ENCODE measurements at regions not wholly inside any gene's neighbourhood (a gene's known extent, or its start where the extent isn't known, plus 50 kb on each side); places are given as distances from the start of the nearest gene placed in this dataset.

DNA sequence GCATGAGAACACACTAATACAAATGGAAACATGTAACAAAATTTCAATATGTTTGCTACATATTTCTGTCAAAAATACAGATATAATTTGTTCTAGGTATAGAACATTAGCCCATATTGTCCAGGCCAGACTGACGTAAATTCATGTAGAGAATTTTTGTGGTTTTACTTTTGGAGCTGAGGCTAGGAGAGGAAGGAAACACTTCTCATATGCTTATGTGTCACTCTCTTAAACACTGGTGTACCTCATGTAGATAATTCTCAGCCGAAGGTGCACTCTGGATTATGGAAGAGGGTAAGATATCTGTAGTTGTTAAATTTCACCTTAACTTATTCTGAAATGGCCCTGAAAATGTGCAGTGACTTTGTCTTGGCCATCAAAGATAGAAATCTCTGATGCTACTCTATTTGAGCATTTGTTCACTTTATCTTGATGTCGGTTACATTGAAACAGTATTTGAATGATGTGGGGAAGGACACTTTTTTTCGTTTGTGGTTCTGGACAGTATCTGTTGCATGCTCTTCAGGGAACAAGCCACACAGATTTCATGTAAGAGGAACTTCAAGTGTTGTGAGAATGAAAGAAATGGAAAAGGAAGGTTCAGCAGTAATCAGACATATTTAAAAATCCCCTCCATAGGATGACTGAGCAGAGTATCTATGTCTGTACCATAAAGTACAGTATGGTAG lies 202.7 kb downstream of the SPATA31D1 start:
- no peak for DNase-seq (ENCODE audit: low read depth)
- TF ChIP-seq, protein P1, sequence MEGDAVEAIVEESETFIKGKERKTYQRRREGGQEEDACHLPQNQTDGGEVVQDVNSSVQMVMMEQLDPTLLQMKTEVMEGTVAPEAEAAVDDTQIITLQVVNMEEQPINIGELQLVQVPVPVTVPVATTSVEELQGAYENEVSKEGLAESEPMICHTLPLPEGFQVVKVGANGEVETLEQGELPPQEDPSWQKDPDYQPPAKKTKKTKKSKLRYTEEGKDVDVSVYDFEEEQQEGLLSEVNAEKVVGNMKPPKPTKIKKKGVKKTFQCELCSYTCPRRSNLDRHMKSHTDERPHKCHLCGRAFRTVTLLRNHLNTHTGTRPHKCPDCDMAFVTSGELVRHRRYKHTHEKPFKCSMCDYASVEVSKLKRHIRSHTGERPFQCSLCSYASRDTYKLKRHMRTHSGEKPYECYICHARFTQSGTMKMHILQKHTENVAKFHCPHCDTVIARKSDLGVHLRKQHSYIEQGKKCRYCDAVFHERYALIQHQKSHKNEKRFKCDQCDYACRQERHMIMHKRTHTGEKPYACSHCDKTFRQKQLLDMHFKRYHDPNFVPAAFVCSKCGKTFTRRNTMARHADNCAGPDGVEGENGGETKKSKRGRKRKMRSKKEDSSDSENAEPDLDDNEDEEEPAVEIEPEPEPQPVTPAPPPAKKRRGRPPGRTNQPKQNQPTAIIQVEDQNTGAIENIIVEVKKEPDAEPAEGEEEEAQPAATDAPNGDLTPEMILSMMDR (IDR thresholded peaks at IDR 0.05; ENCODE audit: insufficient read depth, low read length, severe bottlenecking) = no peak
- FAIRE-seq = no peak
- Histone ChIP-seq H3K36me3 (ENCODE audit: control insufficient read depth, insufficient read depth, low read length) (no peaks in the 10 kb centered on the region), H3K27me3 (ENCODE audit: control insufficient read depth, insufficient read depth, low read length) (no peaks in the 10 kb centered on the region), H3K4me3 (ENCODE audit: low read depth, low read length) (no peak overlapping the region)

DNA sequence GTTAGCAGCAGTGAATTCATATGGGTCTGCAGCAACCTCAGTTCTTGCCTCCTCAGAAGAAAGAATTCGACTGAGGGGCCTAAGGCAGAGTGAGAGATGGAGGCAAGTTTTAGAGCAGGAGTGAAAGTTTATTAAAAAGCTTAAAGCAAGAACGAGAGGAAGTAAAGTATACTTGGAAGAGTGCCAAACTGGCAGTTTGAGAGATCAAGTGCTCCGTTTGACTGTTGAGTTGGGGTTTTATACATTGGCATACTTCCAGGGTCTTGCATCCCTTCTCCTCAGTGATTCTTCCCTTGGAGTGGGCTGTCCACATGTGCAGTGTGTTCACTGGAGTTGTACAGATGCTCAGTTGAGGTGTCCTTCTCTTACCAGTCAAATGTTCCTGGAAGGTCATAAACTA lies 203.6 kb downstream of the SPATA31D1 start:
- TF ChIP-seq, protein P1 (IDR thresholded peaks at IDR 0.05; ENCODE audit: insufficient read depth, low read length, severe bottlenecking) = no peak
- no peak for DNase-seq (ENCODE audit: low read depth)
- H3K36me3 ChIP-seq (ENCODE audit: control insufficient read depth, insufficient read depth, low read length) = no peaks in the 10 kb centered on the region
- H3K27me3 ChIP-seq (ENCODE audit: control insufficient read depth, insufficient read depth, low read length) = no peaks in the 10 kb centered on the region
- no peak overlapping the region for H3K4me3 ChIP-seq (ENCODE audit: low read depth, low read length)
- FAIRE-seq = no peak

DNA sequence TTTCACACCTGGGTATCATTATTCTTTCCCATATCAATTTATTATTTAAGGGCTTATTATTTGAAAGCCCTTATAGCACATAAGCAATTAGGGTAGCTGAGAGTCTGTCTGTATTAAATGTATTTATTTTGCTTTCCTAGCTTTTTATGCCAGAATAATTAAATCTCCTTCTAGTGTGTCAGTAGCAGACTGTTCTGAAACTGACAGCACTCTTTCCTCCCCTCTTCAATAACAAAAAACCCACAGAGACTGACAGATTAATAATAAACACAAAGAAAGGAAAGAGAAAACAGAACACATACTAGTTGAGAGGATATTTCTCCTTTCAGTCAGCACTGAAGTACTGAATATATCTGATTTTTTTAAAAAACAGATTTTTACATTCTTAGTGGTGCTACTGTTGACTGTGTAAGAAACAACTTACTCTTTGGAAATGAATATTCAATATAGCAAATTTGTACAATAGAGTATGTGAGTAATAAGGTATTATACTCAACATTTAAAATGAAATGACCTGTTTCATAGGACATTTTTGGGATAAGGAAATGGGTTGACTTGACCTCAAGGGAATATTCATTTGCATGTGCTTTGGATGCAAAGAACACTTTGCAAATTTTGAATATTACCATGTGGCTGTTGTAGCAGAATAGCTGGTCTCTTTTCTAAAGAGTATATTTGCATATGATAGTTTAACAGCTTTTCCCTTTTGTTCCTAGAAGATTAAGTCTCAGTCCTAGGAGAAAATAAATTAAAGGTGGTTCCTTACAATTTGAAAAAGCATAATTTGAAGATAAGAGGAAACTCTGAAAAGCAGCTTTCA lies 208.3 kb downstream of the SPATA31D1 start:
- no peaks in the 10 kb centered on the region for H3K27me3 ChIP-seq (ENCODE audit: control insufficient read depth, insufficient read depth, low read length)
- FAIRE-seq (no peak), DNase-seq (ENCODE audit: low read depth) (no peak)

DNA sequence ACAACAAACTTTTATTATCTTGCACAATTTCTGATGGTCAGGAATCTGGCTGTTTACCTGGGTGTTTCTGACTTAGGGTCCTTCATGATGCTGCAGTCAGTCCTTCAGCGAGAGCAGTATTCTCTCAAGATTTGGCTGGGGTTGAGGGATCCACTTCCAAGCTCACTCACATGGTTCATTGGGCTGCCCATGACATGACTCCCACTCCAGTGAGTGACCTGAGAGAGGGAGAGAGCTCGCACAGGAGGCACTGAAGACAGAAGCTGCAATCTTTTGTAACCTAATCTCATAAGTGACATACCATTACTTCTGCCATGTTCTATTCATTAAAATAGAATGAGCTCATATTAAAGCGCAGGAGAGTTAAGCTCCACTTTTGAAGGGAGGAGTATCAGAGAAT lies 212.6 kb downstream of the SPATA31D1 start:
- H3K36me3 ChIP-seq (ENCODE audit: control insufficient read depth, insufficient read depth, low read length) = no peaks in the 10 kb centered on the region
- no peak for FAIRE-seq
- H3K4me3 ChIP-seq (ENCODE audit: low read depth, low read length) = no peak overlapping the region
- H3K27me3 ChIP-seq (ENCODE audit: control insufficient read depth, insufficient read depth, low read length) = no peaks in the 10 kb centered on the region
- no peak for DNase-seq (ENCODE audit: low read depth)
- TF ChIP-seq, protein P1 (IDR thresholded peaks at IDR 0.05; ENCODE audit: insufficient read depth, low read length, severe bottlenecking) = no peak

More for the DNA sequence above, 208.3 kb downstream of the SPATA31D1 start:
- Histone ChIP-seq H3K4me3 (ENCODE audit: low read depth, low read length) (no peak overlapping the region), H3K36me3 (ENCODE audit: control insufficient read depth, insufficient read depth, low read length) (no peaks in the 10 kb centered on the region)
- TF ChIP-seq, protein P1 (IDR thresholded peaks at IDR 0.05; ENCODE audit: insufficient read depth, low read length, severe bottlenecking) = no peak

DNA sequence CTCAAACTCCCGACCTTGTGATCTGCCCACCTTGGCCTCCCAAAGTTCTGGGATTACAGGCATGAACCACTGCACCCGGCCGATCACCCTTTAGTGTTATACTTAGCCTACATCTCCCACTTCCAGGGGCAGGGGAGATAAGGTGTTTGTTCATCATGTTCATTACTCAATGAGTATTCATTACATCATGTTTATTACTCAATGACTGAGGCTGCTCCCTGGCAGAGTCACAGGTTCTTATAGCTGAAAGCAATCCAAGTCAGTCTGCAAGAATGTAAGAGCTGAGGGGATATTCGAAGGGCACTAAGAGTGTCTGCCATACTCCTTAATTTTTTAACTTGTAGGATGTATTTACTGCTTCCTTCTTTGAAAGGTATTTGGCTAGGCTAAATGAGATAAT lies 214.2 kb downstream of the SPATA31D1 start:
- Histone ChIP-seq H3K36me3 (ENCODE audit: control insufficient read depth, insufficient read depth, low read length) (no peaks in the 10 kb centered on the region), H3K27me3 (ENCODE audit: control insufficient read depth, insufficient read depth, low read length) (no peaks in the 10 kb centered on the region), H3K4me3 (ENCODE audit: low read depth, low read length) (no peak overlapping the region)
- FAIRE-seq = no peak
- TF ChIP-seq, protein P1 (IDR thresholded peaks at IDR 0.05; ENCODE audit: insufficient read depth, low read length, severe bottlenecking) = no peak
- DNase-seq (ENCODE audit: low read depth) = peak; percentile 97

Data from bronchial epithelial cell (primary cell).